ENCODE measurements at regions not wholly inside any gene's neighbourhood (a gene's known extent, or its start where the extent isn't known, plus 50 kb on each side); places are given as distances from the start of the nearest gene placed in this dataset.

DNA sequence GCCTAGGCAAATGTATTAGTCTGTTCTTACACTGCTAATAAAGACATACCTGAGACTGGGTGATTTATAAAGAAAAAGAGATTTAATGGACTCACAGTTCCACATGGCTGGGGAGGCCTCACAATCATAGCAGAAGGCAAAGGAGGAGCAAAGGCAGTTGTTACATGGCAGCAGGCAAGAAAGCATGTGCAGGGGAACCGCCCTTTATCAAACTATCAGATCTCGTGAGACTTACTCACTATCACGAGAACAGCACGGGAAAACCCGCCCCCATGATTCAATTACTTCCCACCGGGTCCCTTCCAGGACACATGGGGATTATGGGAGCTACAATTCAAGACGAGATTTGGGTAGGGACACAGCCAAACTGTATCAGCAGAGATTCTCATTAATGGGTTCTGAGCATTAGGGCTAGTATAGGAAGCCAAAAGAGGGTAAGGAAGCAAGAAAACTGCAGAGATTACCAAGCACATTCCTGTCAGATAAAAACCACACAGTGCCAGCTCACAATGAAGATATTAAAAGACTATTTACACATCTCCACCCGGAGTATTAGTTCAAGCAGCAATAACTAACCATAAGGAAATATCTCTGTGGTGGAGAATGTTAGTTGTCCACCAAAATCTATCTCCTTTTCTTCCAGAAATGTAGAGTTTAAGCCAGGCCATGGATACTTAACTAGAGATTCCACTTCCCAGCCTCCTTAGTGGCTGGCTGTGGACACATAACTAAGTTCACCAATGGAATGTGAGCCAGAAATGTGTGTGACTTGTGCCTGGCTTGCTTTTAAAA lies 61.2 kb upstream of the HOPX start:
- TF ChIP-seq POLR2A (IDR thresholded peaks at IDR 0.05) (no peak), CTCF (IDR thresholded peaks at IDR 0.05) (no peak)
- DNase-seq (no peak), ATAC-seq (no peak)
- intact Hi-C loops (cut with DNase I) = no loop called here
- H3K27ac ChIP-seq = no peak overlapping the region
- H3K4me3 ChIP-seq = no peak overlapping the region
- H3K4me1 ChIP-seq = no peaks in the 10 kb centered on the region
- H3K9me3 ChIP-seq = no peaks in the 10 kb centered on the region
- 60% methylated on average over 8 of the region's 8 CpGs for WGBS (ENCODE audit: insufficient coverage, low coverage, low lambda C conversion rate, missing lambda C conversion rate)
- no peaks in the 10 kb centered on the region for H3K27me3 ChIP-seq
- H3K36me3 ChIP-seq = no peaks in the 10 kb centered on the region

DNA sequence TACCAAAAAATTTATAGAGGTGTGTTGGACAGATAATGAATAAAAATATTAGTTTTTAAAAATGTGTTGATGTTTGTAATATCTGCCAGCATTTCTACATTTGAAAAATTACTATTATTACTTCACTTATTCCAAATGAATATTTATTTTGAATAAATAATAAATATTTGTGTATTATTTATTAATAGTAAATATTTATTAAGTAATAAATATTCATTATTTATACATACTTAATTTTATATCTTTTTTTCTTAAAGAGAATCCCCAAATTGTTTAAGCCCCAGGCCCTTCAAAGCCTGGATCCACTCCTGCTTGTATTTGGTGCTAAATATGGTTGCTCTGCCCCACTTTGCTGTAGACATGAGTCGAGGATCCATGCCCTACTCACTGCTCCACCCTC lies 60.5 kb upstream of the HOPX start:
- Histone ChIP-seq H3K27ac (no peak overlapping the region), H3K4me1 (no peaks in the 10 kb centered on the region), H3K27me3 (no peaks in the 10 kb centered on the region), H3K9me3 (no peaks in the 10 kb centered on the region), H3K36me3 (no peaks in the 10 kb centered on the region), H3K4me3 (no peak overlapping the region)
- ATAC-seq (no peak), DNase-seq (no peak)
- intact Hi-C loops (cut with DNase I) = no loop called here
- TF ChIP-seq CTCF (IDR thresholded peaks at IDR 0.05) (no peak), POLR2A (IDR thresholded peaks at IDR 0.05) (no peak)
- WGBS (ENCODE audit: insufficient coverage, low coverage, low lambda C conversion rate, missing lambda C conversion rate) = 42% methylated on average over 1 of the region's 1 CpG

GRCh38 chr4:56739066-56739777 lies 58.1 kb upstream of the HOPX start:
- Histone ChIP-seq H3K36me3 (no peaks in the 10 kb centered on the region), H3K4me3 (no peak overlapping the region), H3K27me3 (no peaks in the 10 kb centered on the region), H3K4me1 (no peaks in the 10 kb centered on the region), H3K9me3 (no peaks in the 10 kb centered on the region), H3K27ac (no peak overlapping the region)
- ATAC-seq (no peak), DNase-seq (no peak)
- 36% methylated on average over 4 of the region's 4 CpGs for WGBS (ENCODE audit: insufficient coverage, low coverage, low lambda C conversion rate, missing lambda C conversion rate)
- intact Hi-C loops (cut with DNase I) = no loop called here
- no peak for TF ChIP-seq POLR2A (IDR thresholded peaks at IDR 0.05)
- TF ChIP-seq CTCF (IDR thresholded peaks at IDR 0.05) = no peak

DNA sequence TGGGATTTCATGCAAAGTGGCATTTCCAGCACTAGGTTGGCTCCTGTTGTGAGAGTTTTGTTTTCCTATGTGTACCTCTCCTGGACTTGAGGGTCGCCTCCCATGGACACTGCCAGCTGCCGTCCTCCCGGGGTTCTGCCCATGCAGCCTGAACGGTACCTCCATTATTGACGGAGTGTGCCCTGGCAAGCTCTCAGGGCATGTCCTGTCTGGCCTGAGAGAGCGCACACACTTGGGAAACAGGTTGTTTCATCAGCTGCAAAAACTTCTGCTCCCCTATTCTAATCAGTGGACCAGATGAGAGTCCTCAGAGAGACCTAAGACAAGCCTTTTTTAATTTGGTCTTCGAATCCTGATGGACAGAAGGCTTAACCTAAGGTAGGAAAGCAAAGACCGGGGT lies 56.6 kb upstream of the HOPX start:
- no peak for ATAC-seq
- TF ChIP-seq CTCF (IDR thresholded peaks at IDR 0.05) (no peak), POLR2A (IDR thresholded peaks at IDR 0.05) (no peak)

More for the DNA sequence above, 56.6 kb upstream of the HOPX start:
- H3K36me3 ChIP-seq = no peaks in the 10 kb centered on the region
- no peaks in the 10 kb centered on the region for H3K9me3 ChIP-seq
- no peaks in the 10 kb centered on the region for H3K27me3 ChIP-seq
- no peak overlapping the region for H3K4me3 ChIP-seq
- 54% methylated on average over 3 of the region's 8 CpGs for WGBS (ENCODE audit: insufficient coverage, low coverage, low lambda C conversion rate, missing lambda C conversion rate)
- intact Hi-C loops (cut with DNase I) = no loop called here
- no peaks in the 10 kb centered on the region for H3K4me1 ChIP-seq
- H3K27ac ChIP-seq = no peak overlapping the region
- no peak for DNase-seq

All from right lobe of liver (tissue), 6 donors.